Kasumi-1 (cell line): ENCODE measurements at regions not wholly inside any gene's neighbourhood (a gene's known extent, or its start where the extent isn't known, plus 50 kb on each side); places are given as distances from the start of the nearest gene placed in this dataset.

Experiments
- DNase-seq, 2 experiments: peaks; one replicate each; lab custom pipeline; 2025; lab: John Stamatoyannopoulos, UW

DNA sequence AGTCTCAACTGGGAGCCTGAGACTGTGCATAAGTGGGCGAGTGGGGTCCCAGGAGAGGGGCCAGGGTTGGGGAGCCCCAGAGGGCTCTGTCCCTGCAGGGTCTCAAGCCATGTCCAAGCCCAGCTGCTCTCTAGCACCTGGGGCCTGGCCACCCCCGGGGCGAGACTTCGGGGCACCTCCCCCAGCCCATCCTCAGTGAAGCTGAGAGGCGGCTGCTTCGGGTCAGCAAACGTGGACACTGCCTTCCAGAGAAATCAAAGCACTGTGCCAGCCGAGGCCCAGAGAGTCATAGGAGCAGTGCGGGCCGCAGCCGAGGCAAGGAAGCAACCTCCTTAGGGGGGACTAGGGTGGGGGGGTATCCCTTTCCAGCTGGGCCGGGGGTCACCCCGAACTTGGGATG, 77.5 kb downstream of the ENGASE start:
- DNase-seq: no peak

DNA sequence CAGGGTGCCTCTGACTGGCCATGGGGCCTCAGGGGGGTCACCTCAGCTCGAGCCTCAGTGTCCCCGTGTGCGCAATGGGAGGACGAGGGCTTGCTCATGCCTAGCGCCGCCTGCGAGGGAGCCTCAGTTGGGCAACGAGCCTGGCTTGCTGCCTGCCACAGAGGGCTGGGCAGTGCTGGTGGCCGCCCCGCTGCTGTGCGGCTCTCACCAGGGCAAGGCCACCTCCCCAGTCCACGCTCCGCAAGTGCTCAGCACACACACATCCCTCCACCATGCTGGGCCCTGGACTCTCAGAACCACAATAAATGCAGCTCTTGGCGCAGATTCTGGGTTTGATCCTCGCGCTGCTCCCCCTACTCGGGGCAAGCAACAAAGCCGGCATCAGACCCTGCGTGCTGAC, 76.2 kb downstream of the ENGASE start:
- DNase-seq: no peak

DNA sequence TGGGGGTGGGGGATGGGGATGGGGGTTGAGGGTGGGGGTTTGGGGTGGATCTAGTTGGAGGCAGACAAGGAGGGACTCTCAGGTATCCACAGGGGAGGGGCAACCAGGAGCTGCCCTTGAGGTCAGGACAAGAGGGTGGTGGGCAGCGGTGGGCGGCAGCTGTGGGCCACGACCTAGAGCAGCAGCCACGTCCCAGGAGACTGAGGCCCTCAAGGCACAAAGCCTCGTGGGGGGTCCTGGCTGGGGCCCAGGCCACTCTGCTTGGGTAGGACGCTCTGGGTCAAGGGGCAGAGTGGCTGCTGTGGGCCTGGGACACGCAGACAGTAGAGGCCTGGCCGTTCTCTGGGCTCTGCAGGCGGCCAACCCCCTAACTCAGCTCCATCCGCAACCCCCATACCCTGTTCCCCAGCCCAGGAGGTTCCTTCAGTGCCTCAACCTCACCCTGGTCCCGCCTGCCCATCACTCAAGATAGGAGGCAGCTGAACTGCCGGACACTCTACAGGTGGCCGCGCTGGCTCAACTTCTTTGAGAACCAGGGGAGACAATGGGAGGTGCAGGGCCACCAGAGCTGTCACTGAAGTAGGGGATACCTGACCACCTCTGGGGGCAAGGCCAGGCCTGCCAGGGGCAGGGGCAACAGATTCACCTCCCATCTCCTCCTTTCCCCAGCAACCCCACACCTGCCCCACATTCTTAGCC, 75.6 kb downstream of the ENGASE start:
- no peak for DNase-seq

DNA sequence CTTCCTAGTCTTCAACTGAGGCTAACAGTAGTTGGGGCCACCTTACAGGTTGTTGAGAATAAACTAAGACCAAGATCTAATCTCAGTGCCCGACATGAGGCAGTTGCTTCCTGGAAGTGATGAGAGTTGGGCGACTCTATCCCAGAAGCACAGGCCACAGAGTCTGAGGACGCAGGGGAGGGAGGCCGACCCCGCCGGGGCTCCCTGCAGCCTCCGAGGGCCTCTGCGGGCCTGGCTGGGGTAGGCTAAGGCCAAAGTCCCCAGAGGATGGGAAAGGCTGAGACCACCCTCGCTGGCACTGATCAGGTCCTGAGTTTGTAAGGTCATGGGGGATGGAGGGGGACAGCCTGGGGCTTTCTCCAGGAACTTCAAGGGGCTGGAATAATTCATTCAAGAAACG, 74.0 kb downstream of the ENGASE start:
- no peak for DNase-seq

DNA sequence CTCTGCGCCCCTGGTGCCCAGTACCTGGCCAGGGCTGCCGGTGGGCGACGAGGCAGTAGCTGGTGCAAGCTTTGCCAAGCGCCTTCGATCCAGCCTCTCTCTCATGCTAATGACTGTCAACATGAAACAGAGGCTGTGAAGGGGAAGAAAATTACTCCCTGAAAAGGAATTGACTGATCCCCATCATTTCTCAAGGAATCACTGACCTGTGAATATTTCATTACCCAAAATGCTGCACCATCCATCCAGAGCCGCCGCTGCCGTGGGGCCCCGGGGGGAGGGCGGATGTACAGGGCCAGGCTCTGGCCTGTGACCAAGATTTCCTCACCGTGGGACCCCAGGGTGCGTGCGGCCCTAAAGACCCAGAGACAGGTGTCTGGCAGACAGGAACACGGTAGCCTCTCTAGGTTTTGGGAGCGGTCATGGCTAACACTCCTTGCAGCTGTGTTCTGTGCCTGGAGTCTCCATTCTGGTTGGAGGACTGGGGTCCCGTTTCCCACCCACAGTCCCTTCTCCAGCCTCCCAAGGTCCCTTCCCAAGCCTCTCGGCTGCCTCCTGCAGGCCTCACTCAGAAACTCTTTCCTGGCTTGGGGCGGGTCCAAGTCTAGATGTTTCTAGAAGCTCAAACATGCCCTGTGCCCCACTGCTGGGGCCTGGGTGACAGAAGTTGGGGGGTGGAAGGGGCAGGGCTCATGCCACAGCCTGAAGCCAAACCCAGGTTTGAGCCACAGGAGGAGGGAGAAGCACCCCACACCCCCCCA, 73.3 kb downstream of the ENGASE start:
- no peak for DNase-seq

DNA sequence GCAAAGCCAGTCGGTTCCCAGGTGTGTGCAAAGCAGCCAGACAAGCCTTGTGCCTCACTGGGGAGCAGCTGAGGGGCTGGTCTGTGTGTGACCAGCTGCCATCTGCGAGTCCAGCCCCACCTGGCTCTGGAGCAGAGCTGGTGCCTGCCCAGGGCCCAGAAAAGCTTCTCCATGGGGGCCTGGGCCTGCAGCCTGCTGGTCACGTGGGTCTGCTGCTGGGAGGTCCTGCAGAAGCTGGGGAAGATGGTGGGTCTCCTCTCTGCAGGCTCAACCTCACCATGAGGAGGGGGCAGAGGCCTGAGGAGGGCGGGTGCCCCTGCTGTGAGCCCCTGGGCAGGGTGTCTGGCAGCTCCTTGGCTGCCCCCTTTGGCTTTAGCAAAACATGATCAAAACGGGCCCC, 71.9 kb downstream of the ENGASE start:
- DNase-seq: no peak

DNA sequence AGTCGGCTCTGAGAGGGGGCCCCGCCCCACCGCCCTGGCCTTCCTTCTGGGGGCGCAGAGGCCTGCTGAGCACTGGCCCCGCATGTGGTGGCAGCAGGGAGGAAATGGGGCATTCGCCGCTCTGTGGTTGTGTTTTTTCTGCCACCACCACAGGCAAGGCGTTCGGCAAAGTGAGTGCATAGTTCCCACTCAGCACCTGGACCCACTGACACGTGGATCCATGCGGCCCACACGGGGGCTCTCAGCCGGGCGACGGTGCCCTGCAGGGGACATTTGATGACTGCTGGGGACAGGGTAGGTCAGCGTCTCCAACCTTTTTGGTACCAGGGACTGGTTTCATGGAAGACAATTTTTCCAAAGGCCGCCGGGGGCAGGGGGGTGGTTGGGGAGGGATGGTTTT, 70.9 kb downstream of the ENGASE start:
- no peak for DNase-seq

DNA sequence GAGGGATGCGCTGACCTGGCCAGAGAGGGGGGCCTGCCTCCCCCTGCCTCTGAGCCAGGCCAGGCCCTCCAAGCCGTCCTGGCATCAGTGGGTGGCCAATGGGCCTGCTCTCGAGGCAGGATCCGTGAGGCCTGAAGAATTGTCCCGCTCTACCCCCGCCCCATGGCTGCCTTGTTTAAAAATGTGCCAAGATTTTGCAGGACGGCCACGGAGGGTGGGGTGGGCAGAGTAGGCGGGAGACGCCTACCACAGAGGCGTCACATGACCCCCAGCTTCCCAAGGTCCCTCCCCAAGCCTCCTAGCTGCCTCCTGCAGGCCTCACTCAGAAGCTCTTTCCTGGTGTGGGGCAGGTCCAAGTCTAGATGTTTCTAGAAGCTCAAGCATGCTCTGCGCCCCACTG, 69.5 kb downstream of the ENGASE start:
- DNase-seq: no peak

DNA sequence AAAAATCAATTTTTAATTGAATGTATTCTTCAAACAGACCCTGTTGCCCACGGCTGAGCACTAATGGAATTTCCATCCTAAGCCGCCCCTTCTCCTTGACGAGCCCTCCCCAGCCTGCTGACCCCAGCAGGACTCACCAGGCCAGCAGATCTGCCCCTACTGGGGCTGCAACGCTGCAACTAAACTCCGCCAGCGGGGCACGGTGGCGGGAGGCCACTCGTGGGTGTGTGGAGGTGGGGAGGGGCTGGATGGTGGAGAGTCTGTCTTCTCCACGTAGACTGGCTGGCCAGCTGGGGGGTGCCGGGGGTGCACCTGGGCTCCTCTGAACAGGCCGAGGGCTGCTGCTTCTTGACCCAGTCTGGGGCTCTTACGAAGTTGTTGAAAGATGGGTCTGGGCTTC, 67.8 kb downstream of the ENGASE start:
- DNase-seq: no peak

DNA sequence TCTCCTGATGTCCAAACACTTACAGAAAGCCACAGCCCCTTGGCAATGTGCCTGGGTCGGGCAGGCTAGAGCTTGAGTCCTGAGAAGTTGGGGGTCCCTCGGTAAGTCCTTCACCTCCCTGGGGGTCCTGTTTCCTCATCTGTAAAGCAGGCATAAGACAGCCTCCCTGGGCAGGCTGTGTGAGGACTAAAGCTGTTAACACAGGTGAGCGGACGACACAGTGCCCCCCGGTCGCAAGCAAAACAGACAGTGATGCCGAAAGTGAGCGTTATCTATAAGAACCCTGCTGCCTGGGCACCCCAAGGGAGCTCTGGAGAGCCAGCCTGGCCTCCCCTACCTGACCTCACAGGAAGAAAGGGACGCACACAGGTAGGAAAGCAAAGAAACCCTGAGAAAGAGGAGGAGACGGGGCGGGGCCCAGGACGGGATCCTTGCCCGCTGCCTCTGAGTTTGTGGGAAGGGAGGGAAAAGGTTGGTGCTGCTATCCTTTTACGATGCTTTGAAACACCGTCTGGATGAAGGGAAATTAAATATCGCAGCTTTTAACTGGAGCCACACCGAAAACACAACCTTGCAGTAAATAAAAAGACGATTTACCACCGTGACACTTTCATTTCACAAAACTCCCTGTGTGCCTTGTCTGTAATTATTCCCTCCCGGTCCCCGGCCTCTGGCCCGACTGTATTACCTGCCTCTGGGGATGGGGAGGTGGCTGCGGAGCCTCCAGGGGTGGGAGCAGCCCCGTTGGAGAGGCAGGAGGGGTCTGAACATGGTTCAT, 67.1 kb downstream of the ENGASE start:
- DNase-seq: no peak

DNA sequence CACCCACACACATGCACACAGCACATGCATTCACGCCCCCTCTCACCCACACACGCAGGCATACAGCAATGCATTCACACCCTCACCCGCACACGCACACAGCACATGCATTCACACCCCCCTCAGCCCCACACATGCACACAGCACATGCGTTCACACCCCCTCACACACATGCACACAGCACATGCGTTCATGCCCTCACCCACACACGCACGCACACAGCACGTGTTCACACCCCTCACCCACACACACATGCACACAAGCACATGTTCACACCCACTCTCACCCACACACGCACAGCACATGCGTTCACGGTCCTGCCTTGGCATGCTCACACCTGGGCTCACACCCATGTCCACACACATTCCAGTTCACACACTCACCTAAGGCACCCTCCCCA, 64.2 kb downstream of the ENGASE start:
- no peak for DNase-seq

DNA sequence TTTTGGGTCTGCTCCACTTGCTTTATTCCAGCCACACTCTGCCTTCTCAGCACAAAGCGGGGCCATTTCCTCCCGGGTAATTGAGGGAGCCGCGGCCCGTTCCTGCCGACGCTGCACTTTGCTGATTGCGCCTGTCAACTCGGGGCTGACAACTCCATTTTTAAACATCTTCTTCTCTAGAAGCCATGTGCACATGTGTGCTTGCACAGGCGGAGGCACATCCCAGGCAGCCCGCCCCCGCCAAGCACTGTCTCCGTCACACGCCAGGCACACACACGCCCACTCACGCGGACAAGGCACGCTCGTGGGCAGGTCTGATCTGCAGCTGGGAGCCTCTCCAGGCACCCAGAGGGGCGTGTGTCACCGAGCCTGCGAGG, 63.2 kb downstream of the ENGASE start:
- no peak for DNase-seq

DNA sequence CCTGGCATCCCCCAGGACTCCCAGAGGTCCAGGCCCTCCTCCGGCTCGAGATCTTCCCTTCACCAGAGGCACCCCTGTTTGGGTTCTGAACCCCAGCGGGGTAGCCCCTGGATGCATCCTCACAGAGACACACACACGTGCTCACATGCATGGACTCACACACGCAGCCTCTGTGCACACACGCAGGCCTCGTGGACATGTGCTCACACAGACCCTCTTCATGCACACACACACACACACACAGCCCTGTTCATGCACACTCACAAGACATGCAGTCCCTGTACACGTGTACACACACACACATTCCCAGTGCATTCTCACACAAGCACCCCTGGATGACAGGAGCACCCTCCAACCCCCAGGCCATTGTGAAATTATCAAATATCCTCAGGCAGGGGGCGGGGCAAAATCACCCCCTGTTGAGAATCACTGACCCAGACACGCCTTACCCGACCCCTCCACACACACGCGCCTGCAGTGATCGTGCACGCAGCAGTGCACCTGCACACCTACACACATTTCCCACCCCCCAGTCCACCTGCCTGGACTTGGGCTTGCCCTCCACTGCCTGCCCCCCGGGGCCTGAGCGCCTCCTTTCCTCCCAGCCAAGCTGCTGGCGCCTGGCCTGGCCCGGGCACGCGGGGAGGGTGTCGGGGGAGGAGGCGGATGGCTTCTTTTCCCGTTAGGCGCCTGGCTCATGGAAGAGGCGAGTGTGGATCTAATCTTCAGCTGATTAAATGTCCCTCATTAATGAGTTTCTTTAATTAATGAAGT, 62.6 kb downstream of the ENGASE start:
- no peak for DNase-seq

DNA sequence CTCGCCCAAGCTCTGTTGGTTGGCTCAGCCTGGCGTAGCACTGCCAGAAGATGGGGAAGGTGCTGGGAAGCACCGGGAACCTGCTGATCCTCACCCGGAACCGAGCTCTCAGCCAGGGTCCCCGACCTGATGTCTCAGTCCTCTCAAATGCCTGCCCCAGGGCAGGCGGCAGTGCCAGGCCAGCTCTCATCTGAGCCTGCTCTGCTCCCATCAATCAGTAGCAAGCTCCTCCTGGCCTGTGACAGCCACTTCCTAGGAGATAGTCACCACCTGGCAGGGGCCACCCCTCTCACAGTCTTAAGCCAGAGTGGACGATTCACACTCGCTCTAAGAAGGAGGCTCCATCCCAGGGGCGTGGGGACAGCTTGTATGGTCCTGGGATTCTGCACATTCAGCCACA, 62.0 kb downstream of the ENGASE start:
- no peak for DNase-seq
